Hematopoietic multipotent progenitor cell treated with erythropoietin and hydrocortisone succinate and interleukin-3 and kit ligand, for 15 days (in vitro differentiated cells): ENCODE measurements at regions not wholly inside any gene's neighbourhood (a gene's known extent, or its start where the extent isn't known, plus 50 kb on each side); places are given as distances from the start of the nearest gene placed in this dataset.

Experiments used
- DNase-seq: peaks from one replicate; pipeline ENCODE4 v3.0.0-alpha.2; 2015; ENCODE audit warnings: low spot score

DNA sequence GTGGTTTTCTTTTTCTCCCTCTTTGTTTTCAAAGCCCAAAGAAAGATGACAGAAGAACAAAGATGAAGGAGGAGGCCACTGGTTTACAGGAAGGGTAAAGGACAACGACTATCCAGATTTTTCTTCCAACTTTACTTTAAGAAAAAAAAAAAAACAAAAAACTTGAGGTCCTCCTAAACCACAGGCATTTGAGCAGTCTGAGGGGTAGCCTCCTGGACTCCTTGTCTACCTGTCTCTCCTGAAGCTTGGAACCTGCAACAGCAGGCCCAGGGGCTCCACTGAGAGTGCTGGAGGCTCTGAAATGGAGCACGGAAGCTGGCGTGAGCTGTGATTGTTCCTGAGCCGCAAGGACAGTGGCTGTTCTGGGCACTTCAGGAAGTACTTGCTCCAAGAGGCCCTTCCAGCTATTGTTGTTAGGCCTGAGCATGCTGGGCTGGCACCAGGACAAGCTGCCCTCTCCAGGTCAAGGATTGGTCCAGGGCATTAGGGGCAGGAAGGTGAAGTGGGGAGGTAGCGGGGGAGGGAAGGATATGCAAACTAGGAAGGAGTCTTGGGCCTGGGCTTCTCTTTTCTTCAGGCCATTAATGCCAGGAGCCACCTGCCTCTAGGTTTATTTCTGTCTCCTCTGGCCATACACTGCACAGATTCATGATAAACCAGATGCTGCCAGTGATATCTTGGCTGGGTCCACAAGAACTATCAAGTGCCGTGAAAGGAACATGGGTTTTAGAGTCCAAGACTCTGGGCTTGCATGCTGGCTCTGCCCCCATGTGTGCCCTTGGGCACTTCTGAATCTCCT lies 147.3 kb downstream of the CCDC34 start:
- no peak for DNase-seq

DNA sequence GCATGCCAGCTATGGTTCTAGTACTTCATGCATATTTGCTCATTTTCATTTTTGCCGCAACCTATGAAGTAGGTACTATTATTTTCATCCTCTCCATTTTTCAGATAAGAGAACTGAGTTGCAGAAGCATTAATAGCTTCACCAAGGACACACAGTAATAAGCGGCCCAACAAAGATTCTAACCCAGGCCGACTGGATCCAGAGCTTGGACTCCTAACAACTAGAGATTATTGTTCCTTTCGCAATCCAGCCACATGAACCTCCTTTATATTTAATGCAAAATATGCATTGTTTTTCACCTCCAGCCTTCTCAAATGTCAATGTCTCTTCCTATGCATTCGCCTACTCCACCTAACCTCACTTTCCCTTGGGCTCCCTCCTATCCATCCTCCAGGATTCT lies 148.3 kb downstream of the CCDC34 start:
- no peak for DNase-seq

DNA sequence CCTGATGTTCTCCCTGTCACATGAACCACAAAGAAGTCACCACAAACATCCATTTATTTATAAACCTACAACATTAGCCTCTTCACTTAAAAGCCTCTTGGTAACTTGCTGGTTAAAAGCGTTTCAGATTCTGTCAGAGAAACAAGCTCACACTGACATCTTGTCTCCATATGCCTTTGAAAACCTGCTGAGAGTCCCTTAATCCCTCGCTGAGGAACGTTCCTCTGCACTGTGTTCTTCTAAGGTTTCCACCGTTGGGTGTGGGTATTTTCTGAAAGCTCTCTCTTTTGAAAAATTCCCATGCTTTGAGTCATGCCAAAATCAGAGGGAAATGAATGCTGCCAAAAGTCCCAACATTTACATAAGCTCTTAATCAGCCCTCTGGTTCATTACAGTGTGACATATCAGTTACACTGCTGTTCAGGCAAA lies 149.8 kb downstream of the CCDC34 start:
- no peak for DNase-seq

GRCh38 chr11:27212248-27212780 lies 150.7 kb downstream of the CCDC34 start:
- DNase-seq: no peak

DNA sequence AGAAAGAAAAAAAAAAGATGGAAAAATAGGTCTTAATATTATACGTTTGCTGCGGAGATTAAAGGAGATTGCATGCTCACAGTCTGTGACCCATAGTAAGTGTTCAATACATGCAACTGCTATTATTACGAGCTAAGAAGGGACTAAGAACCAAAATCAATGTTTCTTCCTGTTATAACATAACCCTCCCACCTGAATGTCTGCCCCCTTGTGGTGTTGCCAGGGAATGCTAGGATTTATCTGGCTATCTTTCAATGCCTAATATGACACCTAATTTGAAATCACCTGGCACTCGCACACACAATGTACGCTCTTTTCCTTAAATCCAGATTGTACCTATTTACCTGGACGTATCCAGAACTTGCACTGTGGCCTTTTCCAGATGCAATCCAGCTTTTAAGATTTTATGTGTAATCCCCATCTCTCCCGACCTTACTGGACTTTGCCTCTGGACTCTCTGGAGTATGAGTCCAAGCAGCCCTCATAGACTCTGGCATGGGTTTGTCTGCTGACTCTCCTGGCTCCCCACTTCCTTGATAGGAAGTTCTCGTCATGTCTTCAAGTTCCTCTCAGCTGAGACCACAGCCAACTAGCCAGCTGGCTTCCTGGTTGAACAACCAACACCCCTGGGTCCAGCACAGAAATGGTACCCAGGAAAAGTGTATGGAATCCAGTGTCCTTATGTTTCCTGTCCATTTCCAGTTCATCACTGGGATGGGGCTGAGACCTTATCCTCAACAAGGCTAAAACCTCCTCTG lies 151.5 kb downstream of the CCDC34 start:
- DNase-seq: peak; percentile 45

GRCh38 chr11:27210531-27210930 lies 152.5 kb downstream of the CCDC34 start:
- DNase-seq: no peak

GRCh38 chr11:27209562-27210005 lies 153.4 kb downstream of the CCDC34 start:
- no peak for DNase-seq

- DNase-seq: no peak
These were observed 154.2 kb downstream of the CCDC34 start for GRCh38 chr11:27208846-27209245.

- DNase-seq: no peak
These were observed 155.9 kb downstream of the CCDC34 start for GRCh38 chr11:27207025-27207650.

DNA sequence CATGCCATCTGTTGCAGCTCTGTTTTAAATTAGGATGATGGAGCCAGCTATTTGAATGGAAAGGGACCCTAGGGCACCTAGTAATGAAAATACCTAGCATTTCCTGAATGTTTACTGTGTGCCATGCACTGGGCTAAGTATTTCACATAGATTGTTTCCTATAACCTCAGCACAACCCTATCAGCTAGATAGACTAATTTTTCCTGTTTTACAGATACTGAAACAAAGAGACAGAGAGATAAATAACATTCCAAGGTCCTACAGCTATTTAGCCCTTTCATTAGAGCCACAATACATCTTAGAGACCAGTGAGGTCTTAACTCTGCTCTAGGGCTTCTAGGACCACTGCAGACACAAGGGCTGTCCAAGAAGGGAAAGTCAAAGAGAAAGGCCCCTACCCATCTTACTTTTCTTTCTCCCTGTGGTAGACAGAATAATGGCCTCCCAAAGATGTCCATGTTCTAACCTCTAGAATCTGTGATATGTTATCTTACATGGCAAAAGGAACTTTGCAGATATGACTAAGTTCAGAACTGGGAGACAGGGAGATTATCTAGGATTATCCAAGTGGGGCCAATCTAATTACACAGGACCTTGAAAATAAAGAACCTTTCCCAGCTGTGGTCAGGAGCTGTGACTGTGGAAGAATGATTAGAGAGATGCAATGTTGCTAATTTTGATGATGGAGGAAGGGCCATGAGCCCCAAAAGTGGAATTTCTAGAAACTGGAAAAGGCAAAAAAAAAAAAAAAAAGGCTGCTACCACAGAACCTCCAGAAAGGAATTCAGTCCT lies 157.0 kb downstream of the CCDC34 start:
- DNase-seq: no peak

DNA sequence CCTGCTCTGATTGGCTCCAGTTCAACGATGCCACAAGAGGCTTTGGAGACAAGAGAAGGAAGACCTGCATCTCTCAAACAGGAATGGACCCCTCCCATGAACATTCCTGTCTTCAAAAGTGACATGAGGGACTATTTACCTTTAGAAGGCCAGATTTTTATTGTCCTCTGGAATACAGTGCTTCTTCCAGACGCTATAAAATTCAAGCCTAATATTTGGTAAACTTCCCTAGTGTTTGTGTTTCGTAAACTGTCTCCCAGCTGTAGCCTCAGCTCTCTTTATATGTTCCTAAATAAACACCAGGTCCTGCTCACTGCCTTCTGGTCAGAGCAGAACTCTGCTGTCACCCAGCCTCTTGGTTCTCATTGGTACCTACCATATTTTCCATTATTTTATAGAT lies 157.8 kb downstream of the CCDC34 start:
- DNase-seq: no peak

- peak; percentile 34 for DNase-seq
These were observed 158.5 kb downstream of the CCDC34 start for GRCh38 chr11:27204529-27204928.

- DNase-seq: no peak
These were observed 159.9 kb downstream of the CCDC34 start for GRCh38 chr11:27203077-27203647.

GRCh38 chr11:27201454-27202302 lies 161.1 kb downstream of the BBOX1 start:
- DNase-seq: peak; percentile 34

DNA sequence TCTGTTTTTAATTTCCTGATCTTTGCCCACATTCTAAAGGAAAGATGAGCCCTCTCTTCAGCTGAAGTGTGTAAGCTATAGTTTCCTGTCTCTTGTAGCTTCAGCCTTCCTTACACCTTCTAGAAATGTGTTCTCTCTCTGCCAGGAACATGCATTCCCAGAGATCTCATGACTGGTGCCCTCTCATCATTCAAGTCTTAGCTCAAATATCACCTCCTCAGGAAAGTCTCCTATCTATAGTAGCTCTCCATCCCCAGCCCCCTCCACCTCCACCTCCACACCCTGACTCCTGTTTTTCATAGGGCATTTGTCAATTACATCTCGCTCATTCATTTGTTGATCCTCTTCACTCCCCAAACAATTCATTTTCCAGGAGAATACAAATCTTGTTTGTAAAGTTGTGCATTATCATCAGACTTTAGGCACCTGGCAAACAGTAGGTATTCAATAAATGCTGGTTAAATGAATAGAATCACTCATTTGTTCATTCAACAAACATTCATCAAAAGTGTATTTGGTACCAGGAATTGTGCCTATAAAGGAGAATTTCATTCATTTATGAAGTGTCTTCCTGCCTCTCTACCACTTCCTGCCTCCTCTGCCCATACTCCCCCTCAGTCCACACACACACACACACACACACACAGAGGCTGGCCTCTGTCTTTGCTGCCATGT lies 160.3 kb downstream of the BBOX1 start:
- DNase-seq: no peak

DNA sequence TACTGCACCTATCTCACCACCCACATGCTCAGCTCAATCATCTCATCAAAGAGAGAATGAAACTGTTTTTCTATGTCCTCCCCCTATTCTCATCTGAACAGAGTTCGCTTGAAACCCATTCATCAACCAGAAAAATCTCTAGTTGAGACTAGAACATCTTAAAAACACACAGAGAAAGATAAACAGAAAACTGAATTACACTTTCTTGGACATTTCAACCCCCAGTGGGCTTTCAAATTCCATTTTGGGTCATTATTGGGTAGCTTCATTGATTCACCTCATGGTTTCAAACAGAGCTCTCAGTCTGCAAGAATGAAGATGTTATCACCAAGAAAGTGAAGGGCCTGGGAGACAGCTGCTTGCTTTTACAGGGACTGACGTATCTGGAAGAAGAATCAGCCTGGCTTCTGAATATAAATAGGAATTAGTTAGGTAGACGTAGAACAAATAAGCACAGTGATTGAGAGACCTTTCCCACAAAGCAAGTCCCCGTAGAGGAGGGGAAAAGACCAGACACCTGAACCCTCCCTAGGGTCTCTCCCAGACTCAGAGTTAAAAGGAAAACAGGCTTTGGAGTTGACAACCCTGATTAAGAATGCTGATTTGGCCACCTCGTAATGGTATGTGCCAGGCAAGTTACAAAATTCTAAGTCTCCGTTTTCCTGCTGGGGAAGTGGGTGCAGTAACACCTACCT lies 155.7 kb downstream of the BBOX1 start:
- DNase-seq: no peak

DNA sequence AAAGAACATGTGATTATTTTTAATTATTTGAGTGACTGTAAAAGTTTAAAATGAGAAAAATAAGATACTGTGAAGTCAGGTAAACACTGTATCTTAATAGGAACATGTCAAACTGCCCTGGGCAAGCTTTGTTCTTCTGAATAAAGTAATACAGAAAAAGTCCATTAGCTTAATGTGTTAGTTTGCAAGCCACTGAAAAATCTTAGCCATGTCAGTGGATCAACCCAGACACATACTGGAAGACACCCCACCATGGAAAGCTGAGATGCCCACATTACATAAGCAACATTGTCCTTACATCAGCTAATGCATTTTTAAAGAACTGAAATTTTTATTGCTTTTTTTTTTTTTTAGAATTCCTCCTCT lies 155.2 kb downstream of the BBOX1 start:
- DNase-seq: no peak

GRCh38 chr11:27194976-27195375 lies 154.4 kb downstream of the BBOX1 start:
- no peak for DNase-seq
